ENCODE measurements at regions not wholly inside any gene's neighbourhood (a gene's known extent, or its start where the extent isn't known, plus 50 kb on each side); places are given as distances from the start of the nearest gene placed in this dataset.
A peak's percentile ranks its signal among the peaks of the same experiment; 100 is the strongest.
"Not testable (repeated sequence)": the region's sequence is repeated elsewhere in the genome, so short reads cannot be mapped to it uniquely, and the experiment has no call there.

GRCh38 chr2:221911890-221912289 lies 339.8 kb upstream of the EPHA4 start:
- DNase-seq, result no peak

GRCh38 chr2:221911321-221911720 lies 339.2 kb upstream of the EPHA4 start:
- no peak for DNase-seq

DNA sequence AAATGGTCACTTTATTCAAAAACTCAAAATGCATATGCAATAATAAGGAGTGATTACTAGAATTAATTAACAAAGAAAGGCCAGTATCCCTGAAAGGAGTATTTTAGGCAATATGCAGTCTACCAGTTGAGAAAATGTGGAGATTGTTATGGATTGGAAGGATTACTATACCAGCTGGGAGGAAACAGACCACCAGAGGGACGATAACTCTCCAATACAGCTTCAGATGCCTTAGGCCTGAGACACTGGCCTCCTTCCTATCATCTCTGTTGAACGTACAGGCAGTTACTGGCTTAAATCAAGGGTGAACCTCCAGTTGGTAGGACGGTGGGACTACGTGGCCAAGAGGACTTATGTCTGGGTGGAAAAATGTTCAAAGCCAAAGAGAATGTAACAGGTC lies 336.4 kb upstream of the EPHA4 start:
- no peak for DNase-seq

GRCh38 chr2:221897718-221898117 lies 325.6 kb upstream of the EPHA4 start:
- no peak for DNase-seq

DNA sequence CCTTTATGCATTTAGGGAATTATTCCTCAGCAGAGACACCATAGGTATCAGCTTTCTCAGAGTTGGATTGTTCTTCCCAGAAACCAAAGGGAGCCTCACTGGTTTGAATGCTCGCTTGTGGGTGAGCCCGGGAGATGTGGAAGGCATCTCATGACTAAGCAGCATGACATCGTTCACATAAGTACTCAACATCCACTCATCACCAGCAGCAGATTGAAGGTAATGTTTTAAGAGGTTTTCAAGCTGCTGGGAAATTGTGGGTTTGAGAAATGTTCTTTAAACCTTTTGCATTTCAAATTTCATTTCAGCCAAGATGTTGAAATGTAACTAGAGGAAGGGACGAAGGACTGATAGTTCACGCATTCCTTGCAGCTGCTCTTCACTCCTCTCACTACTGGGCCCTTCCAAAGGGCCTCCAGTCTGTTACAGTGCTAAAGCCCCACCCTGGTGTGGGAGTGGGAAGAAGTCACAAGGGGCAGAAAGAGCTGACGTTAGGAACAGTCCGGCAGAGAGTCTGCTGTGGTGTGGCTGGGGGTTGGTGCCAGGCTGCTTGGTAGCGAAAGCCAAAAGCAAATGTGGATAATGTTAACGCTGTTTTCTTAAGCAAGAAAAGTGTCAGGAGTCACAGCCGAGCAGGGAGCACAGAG lies 324.5 kb upstream of the EPHA4 start:
- DNase-seq, result no peak

DNA sequence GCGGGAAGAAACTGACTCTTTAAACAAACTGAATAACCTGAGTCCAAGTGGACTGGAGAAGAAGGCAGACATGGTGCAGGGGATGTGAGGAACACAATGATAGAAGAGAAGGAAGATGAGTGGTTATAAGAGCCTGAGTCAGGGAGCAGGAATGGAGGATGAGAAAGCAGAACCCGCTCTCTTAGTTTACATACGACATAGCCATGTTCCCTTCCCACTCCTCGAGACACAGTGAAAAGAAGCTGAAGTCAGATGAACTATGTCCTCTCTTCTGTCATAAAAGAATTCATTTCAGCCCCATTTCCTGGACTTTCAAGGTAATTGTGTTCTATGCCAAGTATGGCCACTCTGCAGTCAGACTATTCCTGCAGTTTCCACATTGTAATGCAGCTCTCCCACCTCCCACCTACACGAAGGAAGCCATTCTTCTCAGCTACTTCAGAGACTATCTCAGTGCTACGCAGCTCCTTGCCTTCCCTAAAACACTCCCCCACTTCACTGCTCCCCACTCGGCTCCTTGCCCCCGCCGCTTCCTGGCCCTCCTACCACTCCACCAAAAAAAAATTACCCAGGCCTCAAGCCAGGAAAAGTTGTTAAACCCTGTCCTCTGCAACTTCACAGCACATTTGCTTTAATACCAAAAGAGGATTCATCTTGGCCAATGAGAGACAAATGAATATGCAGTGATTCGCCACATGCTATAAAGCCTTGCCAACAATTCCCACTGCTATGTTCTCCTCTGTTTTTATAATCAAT lies 323.4 kb upstream of the EPHA4 start:
- DNase-seq, result no peak

- DNase-seq, result no peak
Observed at GRCh38 chr2:221893501-221893900, 321.4 kb upstream of the EPHA4 start.

DNA sequence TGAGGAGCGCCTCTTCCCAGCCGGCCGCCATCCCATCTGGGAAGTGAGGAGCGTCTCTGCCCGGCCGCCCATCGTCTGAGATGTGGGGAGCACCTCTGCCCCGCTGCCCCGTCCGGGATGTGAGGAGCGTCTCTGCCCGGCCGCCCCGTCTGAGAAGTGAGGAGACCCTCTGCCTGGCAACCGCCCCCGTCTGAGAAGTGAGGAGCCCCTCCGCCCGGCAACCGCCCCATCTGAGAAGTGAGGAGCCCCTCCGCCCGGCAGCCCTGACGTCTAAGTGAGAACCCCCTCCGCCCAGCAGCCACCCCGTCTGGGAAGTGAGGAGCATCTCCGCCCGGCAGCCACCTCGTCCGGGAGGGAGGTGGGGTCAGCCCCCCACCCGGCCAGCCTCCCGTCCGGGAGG lies 319.9 kb upstream of the EPHA4 start:
- not testable (repeated sequence) for DNase-seq

GRCh38 chr2:221883976-221884375 lies 311.9 kb upstream of the EPHA4 start:
- DNase-seq, result no peak

- DNase-seq, result no peak
Observed at GRCh38 chr2:221876016-221876415, 303.9 kb upstream of the EPHA4 start.

DNA sequence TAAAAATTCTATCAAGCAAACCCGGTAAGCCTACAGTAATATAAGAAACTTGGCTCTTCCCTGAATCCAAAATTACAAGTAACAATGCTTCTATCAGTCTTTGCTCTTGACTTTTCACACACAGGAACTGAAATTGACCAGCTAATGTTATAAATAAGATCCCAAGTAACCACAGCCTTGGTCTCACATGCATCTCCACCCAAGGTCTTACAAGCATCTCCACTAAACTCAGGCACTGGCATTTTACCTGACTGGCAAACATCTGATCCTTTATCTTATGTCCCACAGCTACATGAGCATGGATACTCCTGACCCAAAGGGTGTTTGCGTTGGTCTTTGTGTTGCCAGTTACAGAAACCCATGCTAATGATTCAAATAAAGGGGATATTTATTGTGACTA lies 302.3 kb upstream of the EPHA4 start:
- no peak for DNase-seq

- no peak for DNase-seq
Observed at GRCh38 chr2:221857719-221858118, 285.6 kb upstream of the EPHA4 start.

DNA sequence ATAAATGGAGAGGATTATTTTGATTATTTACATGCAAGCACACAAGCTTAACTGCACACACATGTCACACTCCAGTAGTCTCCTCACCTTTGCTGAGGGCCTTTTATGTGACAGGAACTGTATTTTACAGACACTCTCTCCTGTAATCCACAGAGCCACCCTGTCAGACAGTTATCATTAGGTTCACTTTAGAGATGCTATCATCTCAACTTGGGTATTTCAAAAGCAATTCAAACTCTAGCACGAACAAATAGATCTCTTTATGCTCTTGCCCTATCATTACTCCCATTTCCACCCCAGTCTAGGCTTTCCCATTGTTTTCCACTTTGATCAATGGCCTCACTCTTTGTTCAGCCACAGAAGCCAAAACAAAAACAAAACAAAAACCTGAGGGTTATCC lies 281.2 kb upstream of the EPHA4 start:
- no peak for DNase-seq

- no peak for DNase-seq
Observed at GRCh38 chr2:221851531-221852045, 279.5 kb upstream of the EPHA4 start.

- no peak for DNase-seq
Observed at GRCh38 chr2:221850076-221850475, 278.0 kb upstream of the EPHA4 start.

DNA sequence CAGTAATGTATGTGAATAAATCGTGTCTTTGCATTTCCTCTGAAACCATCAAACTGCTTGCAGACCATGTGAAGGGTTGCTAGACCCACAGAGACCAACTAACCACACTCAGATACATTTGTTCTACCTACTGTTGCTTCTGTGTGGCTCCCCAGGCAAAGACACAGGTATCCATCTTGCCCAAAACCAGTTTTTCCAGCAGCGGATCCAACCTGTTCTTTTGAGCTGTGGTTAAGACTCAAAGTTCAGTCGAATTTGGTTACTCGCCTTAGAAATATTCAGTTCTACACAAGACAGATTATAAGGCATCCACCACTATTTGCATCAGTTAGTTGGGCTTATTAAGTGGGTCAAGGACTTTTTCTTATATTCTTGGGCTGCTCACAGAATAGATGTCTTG lies 276.2 kb upstream of the EPHA4 start:
- DNase-seq, result no peak

GRCh38 chr2:221845021-221845365 lies 272.9 kb upstream of the EPHA4 start:
- no peak for DNase-seq

DNA sequence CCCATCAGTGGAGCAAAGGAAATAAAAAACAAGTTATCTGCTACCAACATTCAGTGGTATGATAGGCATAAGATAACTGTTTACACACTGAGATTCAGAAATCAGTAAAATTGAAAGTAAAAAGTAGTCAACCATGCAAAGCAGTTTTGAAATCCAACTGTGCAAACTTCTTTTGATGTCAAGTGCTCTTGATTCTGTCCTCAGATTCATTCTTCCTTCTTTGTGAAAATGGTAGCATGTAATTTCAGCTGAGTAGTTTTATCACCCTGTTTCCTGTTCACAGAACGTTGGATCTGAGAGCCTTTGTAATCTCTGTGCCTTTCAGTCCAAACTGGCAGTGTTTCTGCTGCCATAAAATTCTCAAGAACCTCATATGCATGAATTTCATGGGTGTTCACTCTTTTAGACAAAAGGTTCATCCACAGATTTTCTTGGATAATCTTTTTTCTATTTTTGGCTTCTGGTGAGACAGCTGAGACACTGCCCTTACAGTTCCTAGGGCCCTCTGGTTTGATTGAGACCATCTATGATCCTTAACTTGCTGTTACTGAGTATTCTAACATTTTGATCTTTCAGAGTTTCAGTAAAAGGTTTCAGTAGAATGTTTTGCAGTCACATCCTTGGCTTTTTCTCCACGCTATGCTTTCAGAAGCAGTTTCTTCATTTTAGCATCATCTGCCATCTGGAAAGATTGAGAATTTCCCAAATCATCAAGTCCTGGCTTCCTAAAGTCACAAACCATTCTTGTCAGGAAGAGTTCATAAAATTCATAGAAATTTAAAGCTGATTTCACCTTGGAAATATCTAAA lies 272.3 kb upstream of the EPHA4 start:
- DNase-seq, result no peak

DNA sequence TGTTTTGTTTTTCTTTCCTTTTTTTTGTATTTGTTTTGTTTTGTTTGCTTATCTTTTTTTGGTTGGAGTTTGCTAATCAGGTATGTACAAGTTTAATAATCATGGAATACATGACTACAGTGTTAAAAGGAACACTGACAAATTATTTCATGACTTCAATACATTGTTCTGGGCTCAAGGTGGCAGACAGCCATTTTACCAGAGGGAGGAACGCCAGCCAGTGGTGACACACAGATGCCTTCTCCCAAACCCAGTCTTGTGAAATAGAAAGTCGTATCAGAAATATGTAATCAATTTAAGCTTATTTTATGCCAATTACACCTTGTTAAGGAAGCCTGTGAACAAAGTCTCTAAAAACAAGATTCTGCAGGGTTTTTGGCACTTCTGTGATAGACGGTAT lies 264.0 kb upstream of the EPHA4 start:
- no peak for DNase-seq

- no peak for DNase-seq
Observed at GRCh38 chr2:221833966-221834365, 261.9 kb upstream of the EPHA4 start.

- no peak for DNase-seq
Observed at GRCh38 chr2:221831051-221831450, 258.9 kb upstream of the EPHA4 start.

DNA sequence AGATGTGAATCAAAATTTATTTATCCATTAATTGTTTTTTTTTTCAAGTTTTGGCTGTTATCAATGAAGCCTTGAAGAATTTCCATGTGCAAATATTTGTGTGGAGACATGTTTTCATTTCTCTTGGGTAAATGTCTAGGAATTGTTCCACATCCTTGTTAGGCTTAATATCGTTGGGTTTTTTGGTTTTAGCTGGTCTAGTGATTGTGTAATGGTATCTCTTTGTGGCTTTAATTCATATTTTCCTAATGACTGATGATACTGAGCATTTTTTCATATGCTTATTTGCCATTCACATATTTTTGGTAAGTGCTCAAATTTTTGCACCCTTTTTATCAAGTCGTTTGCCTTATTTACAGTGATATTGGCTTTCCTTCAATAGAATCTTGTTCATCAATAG lies 250.3 kb upstream of the EPHA4 start:
- DNase-seq, result no peak

- DNase-seq, result peak; percentile 4
Observed at GRCh38 chr2:221818616-221819320, 246.7 kb upstream of the EPHA4 start.

Measured in NCI-H1436 (cell line).